ENCODE measurements at regions not wholly inside any gene's neighbourhood (a gene's known extent, or its start where the extent isn't known, plus 50 kb on each side); places are given as distances from the start of the nearest gene placed in this dataset.

DNA sequence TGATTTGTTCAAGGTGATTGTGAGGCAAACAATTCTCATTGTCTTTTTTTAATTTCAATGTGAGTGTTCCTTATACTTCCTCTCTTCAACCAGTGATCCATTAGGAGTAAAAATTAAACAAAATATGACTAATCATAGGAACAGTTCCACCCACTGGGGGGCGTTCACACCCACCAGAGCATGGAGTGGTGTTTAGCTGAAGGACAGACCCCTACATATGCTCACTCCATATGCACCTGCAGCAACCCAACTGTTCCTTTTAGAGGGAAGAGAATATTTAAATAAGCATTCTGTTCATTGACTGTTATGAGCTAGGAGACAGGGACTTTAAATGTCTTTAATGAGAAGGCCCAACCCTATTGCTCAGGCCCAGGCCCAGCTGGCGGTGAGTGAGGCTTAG is 78.7 kb upstream of the DRD2 start:
- no peak for DNase-seq (ENCODE audit: low spot score)

DNA sequence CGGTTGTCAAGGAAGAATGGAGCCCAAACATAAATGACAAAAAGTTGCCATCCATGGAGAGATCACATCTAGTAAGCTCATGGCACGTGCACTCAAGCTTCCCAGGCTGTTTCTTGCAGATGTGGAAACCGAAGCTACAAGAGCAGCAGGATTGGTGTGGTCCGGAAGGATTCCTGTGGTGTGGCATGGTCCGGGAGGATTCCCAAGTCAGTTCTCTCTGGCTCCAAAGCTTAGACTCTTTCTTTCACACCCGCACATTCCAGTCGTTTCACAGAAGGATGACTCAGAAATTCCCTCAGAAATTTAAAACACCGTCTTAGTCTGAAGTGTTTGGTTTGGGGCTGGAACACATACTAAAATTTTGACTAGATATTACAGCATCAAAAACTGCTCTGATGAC is 78.0 kb upstream of the DRD2 start:
- DNase-seq (ENCODE audit: low spot score): no peak

DNA sequence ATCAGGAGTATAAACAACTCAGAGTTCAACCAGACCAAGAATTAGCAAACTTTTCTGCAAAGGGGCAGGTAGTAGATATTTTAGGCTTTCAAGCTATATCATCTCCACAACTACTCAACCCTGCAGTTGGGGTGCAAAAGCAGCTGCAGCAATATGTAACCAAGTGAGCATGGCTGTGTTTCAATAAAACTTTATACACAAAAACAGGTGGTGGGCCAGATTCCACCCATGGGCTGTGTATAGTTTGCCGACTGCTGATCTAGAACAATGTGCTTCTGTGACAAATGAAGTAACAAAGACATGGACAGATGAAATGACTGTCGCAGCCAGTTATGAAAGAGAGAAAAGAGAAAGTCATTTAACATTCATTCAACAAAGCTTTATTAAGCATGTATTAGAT is 77.1 kb upstream of the DRD2 start:
- no peak for DNase-seq (ENCODE audit: low spot score)

DNA sequence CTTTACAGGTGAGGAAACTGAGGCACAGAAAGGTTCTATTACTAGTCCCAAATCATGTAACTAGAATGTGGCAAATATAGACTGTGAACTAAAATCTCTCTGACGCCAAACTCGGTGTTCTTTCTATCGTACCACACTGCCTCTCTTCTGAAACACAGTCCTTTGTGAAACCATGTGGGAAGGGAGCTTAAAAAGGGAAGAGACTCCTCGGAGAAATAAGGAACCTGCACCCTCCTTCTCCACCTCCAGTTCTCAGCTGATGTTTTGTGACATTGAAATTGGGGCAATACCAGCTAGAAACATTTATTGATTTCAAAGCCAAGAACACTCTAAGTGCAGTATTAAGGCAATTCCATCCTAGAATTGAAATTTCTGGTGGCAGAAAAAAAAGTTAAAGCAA is 76.4 kb upstream of the DRD2 start:
- peak; percentile 66 for DNase-seq (ENCODE audit: low spot score)

GRCh38 chr11:113549611-113550578 is 74.7 kb upstream of the DRD2 start:
- DNase-seq (ENCODE audit: low spot score): no peak

DNA sequence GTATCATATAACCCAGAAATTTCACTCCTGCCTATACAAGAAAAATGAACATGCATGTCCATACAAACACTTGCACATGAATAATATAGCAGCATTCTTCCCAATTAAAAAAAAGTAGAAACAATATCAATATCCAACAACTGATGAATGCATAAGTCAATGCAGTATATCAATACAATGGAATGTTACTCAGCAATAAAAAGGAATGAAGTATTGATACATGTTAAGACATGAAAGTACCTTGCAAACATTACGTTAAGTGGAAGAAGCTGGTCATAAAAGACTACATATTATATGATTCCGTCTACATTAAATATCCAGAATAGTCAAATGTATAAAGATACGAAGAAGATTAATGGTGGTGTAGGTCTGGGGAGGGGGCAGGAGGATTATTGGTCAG is 73.9 kb upstream of the DRD2 start:
- DNase-seq (ENCODE audit: low spot score): no peak

- DNase-seq (ENCODE audit: low spot score): no peak
These were observed 72.5 kb upstream of the DRD2 start for GRCh38 chr11:113547739-113548138.

DNA sequence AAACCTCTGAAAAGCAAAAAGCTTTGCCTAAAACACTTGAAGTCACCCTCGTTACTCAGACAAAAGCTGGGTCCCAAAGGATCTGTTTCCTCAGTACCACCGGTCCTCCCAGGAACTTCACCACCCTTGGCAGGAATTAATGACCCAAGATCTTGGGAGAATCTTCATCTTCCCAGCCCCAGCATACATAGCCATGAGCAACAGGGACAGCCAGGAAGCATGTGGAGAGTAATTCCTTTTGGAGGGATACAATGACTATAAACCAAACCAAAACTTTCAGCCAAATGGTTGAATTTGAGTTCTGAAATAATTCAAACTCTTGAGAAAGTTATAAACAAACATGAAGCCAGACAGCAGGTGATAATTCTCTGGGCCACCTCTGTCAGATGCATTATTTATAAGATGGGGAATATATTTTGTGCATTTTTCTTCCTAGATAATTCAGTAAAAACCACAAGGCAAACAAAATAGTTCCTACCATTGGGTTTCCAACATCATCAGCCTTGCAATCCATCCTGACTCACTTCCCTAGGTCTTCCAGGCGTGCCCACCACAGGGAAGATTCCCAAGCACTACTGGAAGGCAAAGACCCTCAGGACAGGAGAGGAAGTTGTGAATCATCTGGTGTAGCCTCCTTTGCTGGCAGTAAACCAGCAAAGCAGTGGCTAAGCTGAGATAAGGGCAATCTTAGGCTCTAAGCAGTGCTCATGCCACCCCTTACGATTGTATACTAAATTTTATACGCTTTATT is 71.7 kb upstream of the DRD2 start:
- DNase-seq (ENCODE audit: low spot score): no peak

GRCh38 chr11:113542420-113542819 is 67.2 kb upstream of the DRD2 start:
- DNase-seq (ENCODE audit: low spot score): no peak

- DNase-seq (ENCODE audit: low spot score): no peak
These were observed 65.5 kb upstream of the DRD2 start for GRCh38 chr11:113540416-113541330.

- DNase-seq (ENCODE audit: low spot score): no peak
These were observed 63.5 kb upstream of the DRD2 start for GRCh38 chr11:113538451-113539412.

- DNase-seq (ENCODE audit: low spot score): no peak
These were observed 59.4 kb upstream of the DRD2 start for GRCh38 chr11:113534625-113535024.

- DNase-seq (ENCODE audit: low spot score): no peak
These were observed 58.2 kb upstream of the DRD2 start for GRCh38 chr11:113533425-113533698.

DNA sequence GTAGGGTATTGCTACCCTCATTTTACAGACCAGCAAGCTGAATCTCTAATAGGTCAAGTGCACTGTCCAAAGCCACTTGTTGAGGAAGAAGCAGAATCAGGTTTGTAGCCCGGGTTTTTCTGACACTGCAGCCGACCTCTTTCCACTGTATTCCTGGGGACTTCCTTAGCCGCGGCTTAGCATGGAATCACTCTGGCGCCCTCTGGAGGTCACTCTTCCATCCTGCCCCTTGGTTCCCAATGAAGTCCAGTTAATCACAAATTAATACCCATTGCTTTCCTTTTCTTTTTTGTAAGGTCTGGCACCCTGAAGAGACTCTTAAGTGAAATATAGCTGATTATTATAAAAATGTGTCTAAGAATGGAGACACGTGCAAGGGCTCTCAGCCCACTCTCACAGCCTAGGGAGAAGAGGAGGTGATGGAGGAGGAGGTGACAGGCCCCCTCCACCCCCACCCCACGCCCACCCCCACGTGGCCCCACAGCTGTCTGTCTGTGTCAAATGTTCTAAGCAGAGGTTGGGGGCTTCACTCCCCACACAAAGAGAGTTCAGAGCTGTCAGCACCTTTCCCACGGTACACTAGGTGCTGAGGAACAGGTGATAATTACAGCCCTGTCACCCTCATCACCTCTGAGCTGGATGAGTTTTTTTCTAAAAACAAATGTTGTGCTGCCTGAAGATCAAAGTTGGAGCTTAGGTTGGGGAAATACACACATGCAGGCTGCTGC is 57.7 kb upstream of the DRD2 start:
- peak; percentile 68 for DNase-seq (ENCODE audit: low spot score)

DNA sequence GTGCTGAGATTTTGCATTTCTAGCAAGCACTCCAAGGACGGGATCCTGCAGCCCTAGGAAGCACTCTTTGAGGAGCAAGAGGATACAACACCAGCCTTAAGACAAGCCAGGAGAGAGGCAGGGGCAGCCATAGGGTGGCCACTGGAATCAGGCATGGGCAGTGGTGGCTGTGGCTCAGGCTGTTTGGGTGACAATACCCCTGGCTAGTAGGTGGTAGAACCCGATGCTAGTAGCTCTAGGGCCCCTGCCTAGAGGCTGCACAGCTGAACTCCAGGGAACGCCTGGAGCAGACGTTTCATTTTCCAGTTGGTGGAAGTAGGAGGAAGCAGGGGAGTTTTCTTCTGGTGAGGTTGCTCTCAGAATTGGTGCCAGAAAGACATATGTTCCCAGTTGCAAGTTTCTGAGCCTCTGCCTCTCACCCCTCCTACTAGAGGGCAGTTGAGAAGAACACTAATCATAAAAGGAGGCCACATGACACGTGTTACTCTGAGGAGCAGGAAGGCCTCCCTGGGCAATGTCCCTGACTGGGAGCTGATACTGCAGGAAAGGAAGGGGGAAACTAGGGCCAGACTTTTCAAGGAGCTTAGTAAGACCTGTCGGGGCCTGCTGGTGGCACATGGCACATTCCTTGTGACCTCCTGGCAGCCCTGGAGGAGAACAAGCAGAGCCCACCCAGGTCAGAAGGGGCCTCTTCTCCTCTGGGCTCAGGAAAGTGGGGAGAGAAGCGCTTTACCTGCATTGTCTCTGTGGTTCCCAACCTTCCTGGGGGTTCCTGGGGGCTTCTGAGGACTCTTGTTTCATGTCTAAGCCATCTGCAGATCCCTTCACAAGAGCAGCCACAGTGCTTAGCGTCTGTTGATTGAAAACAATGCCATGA is 56.6 kb upstream of the DRD2 start:
- DNase-seq (ENCODE audit: low spot score): no peak

GRCh38 chr11:113531083-113531482 is 55.9 kb upstream of the DRD2 start:
- no peak for DNase-seq (ENCODE audit: low spot score)

GRCh38 chr11:113529606-113530005 is 54.4 kb upstream of the DRD2 start:
- DNase-seq (ENCODE audit: low spot score): no peak

DNA sequence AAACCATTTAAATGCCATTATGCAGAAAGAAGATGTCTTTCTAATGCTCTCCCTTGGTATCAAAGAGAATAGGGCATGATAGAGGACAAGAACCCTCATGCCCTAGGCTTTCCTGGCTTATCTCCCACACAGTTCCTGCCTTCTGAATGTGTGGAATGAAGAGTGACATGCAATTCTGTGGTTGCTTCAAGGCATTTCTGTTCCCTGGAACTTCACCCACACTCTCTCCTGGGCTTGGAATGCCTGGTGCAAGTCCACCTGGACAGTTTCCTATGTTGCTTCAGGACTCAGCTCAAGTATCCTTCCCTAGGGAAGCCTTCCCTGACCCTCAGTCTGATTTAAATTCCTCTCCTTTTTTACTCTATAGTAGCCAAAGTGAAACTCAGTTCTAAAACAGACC is 53.8 kb upstream of the DRD2 start:
- no peak for DNase-seq (ENCODE audit: low spot score)

DNA sequence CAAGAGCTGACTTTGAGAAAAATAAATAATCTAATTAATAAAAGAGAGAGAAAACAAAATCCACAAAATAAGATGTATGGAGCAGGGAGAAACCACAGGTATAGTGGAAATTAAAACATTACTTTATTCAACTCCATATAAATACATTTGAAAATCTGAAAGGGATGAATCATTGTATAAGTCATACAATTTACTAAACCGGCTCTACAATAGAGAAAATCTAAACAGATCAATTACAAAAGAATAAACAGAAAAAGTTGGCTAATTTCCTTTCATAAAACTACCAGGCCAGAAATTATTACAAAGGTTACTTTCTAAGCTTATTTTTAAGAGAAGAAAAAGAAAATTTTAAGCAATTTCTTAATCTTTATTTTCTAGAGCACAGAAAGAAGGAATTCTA is 51.3 kb upstream of the DRD2 start:
- DNase-seq (ENCODE audit: low spot score): no peak

Data from putamen (tissue), 1 donor.